Activated T-cell treated with anti-CD3 and anti-CD28 coated beads, Interleukin-2, amount 50 U/mL, for 24 hours (primary cell): ENCODE measurements at regions not wholly inside any gene's neighbourhood (a gene's known extent, or its start where the extent isn't known, plus 50 kb on each side); places are given as distances from the start of the nearest gene placed in this dataset.

Source experiments
- DNase-seq: peaks from one replicate; pipeline ENCODE4 v3.0.0-alpha.2; 2020
- H3K27ac Mint-ChIP-seq: 2 replicates; pipeline ENCODE4 v1.8.0; 2020; ENCODE audit warnings: mild to moderate bottlenecking, mixed read lengths
- H3K27me3 Mint-ChIP-seq: 2 replicates; pipeline ENCODE4 v1.8.0; 2020; ENCODE audit warnings: mixed read lengths
- H3K36me3 Mint-ChIP-seq: 2 replicates; pipeline ENCODE4 v1.8.0; 2020; ENCODE audit warnings: low read depth, mixed read lengths
- H3K4me1 Mint-ChIP-seq: 2 replicates; pipeline ENCODE4 v1.8.0; 2020; ENCODE audit warnings: low read depth, mixed read lengths
- H3K4me3 Mint-ChIP-seq: 2 replicates; pipeline ENCODE4 v1.8.0; 2020; ENCODE audit warnings: mild to moderate bottlenecking, moderate library complexity, mixed read lengths
- H3K9me3 Mint-ChIP-seq: 2 replicates; pipeline ENCODE4 v1.8.0; 2020; ENCODE audit warnings: mixed read lengths

DNA sequence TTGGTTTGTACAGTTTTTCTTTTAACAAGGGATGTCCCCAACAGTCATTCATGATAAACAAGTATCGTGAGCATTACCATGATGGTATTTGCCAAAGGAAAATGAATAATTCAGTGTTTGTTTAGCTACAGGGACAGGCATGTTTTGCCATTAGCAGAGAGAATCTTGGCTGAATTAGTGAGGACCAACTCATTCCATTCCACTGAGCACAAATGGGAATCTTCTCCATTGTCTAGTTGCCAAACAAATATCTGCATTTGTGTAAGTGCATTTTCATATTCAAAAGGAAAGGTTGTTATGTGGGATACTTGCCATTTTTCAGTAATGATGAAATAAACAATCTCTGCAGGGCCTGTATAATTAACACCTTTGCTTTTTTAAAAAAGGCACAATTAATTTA lies 1762.6 kb downstream of the RPA4 start:
- H3K36me3 Mint-ChIP-seq = no peaks in the 10 kb centered on the region
- peaks cover 8% of the 10 kb centered on the region for H3K27me3 Mint-ChIP-seq
- no peaks in the 10 kb centered on the region for H3K4me1 Mint-ChIP-seq
- H3K4me3 Mint-ChIP-seq = no peak overlapping the region
- no peak overlapping the region for H3K27ac Mint-ChIP-seq
- DNase-seq = no peak
- H3K9me3 Mint-ChIP-seq = no peaks in the 10 kb centered on the region

DNA sequence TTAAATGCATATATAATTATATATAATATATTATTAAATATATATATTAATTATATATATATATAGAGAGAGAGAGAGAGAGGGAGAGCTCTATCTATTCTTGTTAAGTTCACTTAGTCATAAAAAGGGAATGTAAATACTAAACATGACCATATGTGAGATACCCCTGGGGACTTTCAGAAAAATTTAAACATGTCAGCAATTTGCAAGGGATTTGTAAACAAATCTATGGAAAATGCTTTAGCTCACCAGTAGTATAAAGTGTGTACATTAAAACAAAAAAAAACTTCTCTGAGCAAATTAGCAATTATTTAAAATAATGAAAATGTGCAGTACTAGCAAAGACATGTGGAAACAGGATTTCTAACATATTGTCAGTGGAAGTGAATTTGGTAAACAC lies 1755.5 kb downstream of the PCDH19 start:
- H3K27me3 Mint-ChIP-seq = no peaks in the 10 kb centered on the region
- H3K27ac Mint-ChIP-seq = no peak overlapping the region
- no peaks in the 10 kb centered on the region for H3K4me1 Mint-ChIP-seq
- DNase-seq = no peak
- no peaks in the 10 kb centered on the region for H3K36me3 Mint-ChIP-seq
- no peak overlapping the region for H3K4me3 Mint-ChIP-seq
- H3K9me3 Mint-ChIP-seq = no peaks in the 10 kb centered on the region
